Naive thymus-derived CD8-positive, alpha-beta T cell (primary cell): ENCODE measurements at regions not wholly inside any gene's neighbourhood (a gene's known extent, or its start where the extent isn't known, plus 50 kb on each side); places are given as distances from the start of the nearest gene placed in this dataset.
"Not testable (repeated sequence)": the region's sequence is repeated elsewhere in the genome, so short reads cannot be mapped to it uniquely, and the experiment has no call there.

ENCODE experiments used
- ATAC-seq, 2 donors: fragments of 150-1000 bp; cut with Tn5 transposase in 1 of 2; sonication (Bioruptor Pico), chemical (Tn5 transposase) in 1 of 2; 1 replicate in 1 of 2; 2 replicates in 1 of 2; pipeline ENCODE4 v1.10.0; 2021; ENCODE audit warnings: mild to moderate bottlenecking in 2 of 2, moderate library complexity in 2 of 2
- POLR2A ChIA-PET: fragments of 350-600 bp; sonication (Branson Sonifier 250); formaldehyde crosslinking; loops from one replicate; lab custom pipeline; 2021; ENCODE audit warnings: antibody characterized with exemption; lab: Charles Lee
- DNase-seq, 10 donors: peaks; one replicate each; pipeline versions ENCODE4 v3.0.0 to v3.0.0-alpha.2; 2020 to 2022
- H3K27ac Mint-ChIP-seq, 10 donors: one replicate each; pipeline ENCODE4 v1.8.0; 2020 to 2022; ENCODE audit warnings: mild to moderate bottlenecking in 10 of 10, mixed read lengths in 10 of 10, moderate library complexity in 4 of 10, inconsistent platforms in 1 of 10
- H3K27me3 Mint-ChIP-seq, 5 donors: one replicate each; pipeline ENCODE4 v1.8.0; 2021 to 2022; ENCODE audit warnings: mixed read lengths in 5 of 5
- H3K36me3 Mint-ChIP-seq, 3 donors: one replicate each; pipeline ENCODE4 v1.8.0; 2020 to 2022; ENCODE audit warnings: mixed read lengths in 3 of 3, mild to moderate bottlenecking in 2 of 3, inconsistent platforms in 1 of 3
- H3K4me1 Mint-ChIP-seq, 4 donors: one replicate each; pipeline ENCODE4 v1.8.0; 2021 to 2022; ENCODE audit warnings: mixed read lengths in 4 of 4
- H3K4me3 Mint-ChIP-seq, 10 donors: one replicate each; pipeline ENCODE4 v1.8.0; 2020 to 2022; ENCODE audit warnings: mild to moderate bottlenecking in 10 of 10, mixed read lengths in 10 of 10, moderate library complexity in 6 of 10, inconsistent platforms in 1 of 10
- H3K9me3 Mint-ChIP-seq, 9 donors: one replicate each; pipeline ENCODE4 v1.8.0; 2020 to 2022; ENCODE audit warnings: mixed read lengths in 9 of 9, mild to moderate bottlenecking in 3 of 9, inconsistent platforms in 1 of 9, moderate library complexity in 1 of 9

- Mint-ChIP-seq H3K27me3 (peaks cover 0 to 15% (median 3%) of the 10 kb centered on the region in 5 donors), H3K27ac (no peak overlapping the region), H3K9me3 (no peaks in the 10 kb centered on the region), H3K4me3 (no peak overlapping the region), H3K36me3 (peaks cover 0 to 1% (median 0%) of the 10 kb centered on the region in 3 donors), H3K4me1 (no peaks in the 10 kb centered on the region)
- no peak for ATAC-seq
- no peak for DNase-seq
- POLR2A ChIA-PET, result no interaction called here
Measured at GRCh38 chr5:82649943-82650342, 371.8 kb upstream of the RPS23 start.

- POLR2A ChIA-PET, result no interaction called here
Measured at GRCh38 chr5:82644766-82645165, 366.6 kb upstream of the RPS23 start.

GRCh38 chr5:82644229-82644628 is 366.1 kb upstream of the RPS23 start:
- Mint-ChIP-seq H3K27me3 (no peaks in the 10 kb centered on the region), H3K4me3 (no peak overlapping the region), H3K27ac (no peak overlapping the region), H3K4me1 (no peaks in the 10 kb centered on the region), H3K36me3 (no peaks in the 10 kb centered on the region), H3K9me3 (no peaks in the 10 kb centered on the region)
- POLR2A ChIA-PET, result no interaction called here
- DNase-seq, result no peak
- no peak for ATAC-seq

More at GRCh38 chr5:82644766-82645165, 366.6 kb upstream of the RPS23 start:
- ATAC-seq (no peak), DNase-seq (no peak)
- Mint-ChIP-seq H3K27me3 (no peaks in the 10 kb centered on the region), H3K4me1 (no peaks in the 10 kb centered on the region), H3K9me3 (no peaks in the 10 kb centered on the region), H3K27ac (no peak overlapping the region), H3K4me3 (no peak overlapping the region), H3K36me3 (no peaks in the 10 kb centered on the region)

- Mint-ChIP-seq H3K27me3 (no peaks in the 10 kb centered on the region), H3K4me3 (no peak overlapping the region), H3K27ac (no peak overlapping the region), H3K36me3 (no peaks in the 10 kb centered on the region), H3K4me1 (no peaks in the 10 kb centered on the region), H3K9me3 (no peaks in the 10 kb centered on the region)
- DNase-seq (no peak), ATAC-seq (no peak)
- POLR2A ChIA-PET, result no interaction called here
Measured at GRCh38 chr5:82642313-82642712, 364.2 kb upstream of the RPS23 start.

GRCh38 chr5:82641331-82642003 is 363.3 kb upstream of the RPS23 start:
- DNase-seq, result peak in 3 of 10 donors; percentile 1 to 31 (median 21)
- Mint-ChIP-seq H3K27ac (no peak overlapping the region), H3K27me3 (no peaks in the 10 kb centered on the region), H3K4me3 (no peak overlapping the region), H3K36me3 (no peaks in the 10 kb centered on the region), H3K9me3 (no peaks in the 10 kb centered on the region), H3K4me1 (no peaks in the 10 kb centered on the region)
- POLR2A ChIA-PET, result no interaction called here
- ATAC-seq, result peak in 1 of 2 donors; percentile 46

GRCh38 chr5:82640916-82641315 is 362.8 kb upstream of the RPS23 start:
- no peak overlapping the region for H3K4me3 Mint-ChIP-seq
- POLR2A ChIA-PET, result no interaction called here
- H3K36me3 Mint-ChIP-seq, result no peaks in the 10 kb centered on the region
- H3K4me1 Mint-ChIP-seq, result no peaks in the 10 kb centered on the region
- DNase-seq (no peak), ATAC-seq (no peak)
- no peaks in the 10 kb centered on the region for H3K9me3 Mint-ChIP-seq
- no peak overlapping the region for H3K27ac Mint-ChIP-seq
- H3K27me3 Mint-ChIP-seq, result no peaks in the 10 kb centered on the region

- no peaks in the 10 kb centered on the region for H3K4me1 Mint-ChIP-seq
- H3K9me3 Mint-ChIP-seq, result no peaks in the 10 kb centered on the region
- H3K36me3 Mint-ChIP-seq, result no peaks in the 10 kb centered on the region
- ATAC-seq (no peak), DNase-seq (no peak)
- POLR2A ChIA-PET, result no interaction called here
- no peak overlapping the region for H3K27ac Mint-ChIP-seq
- H3K27me3 Mint-ChIP-seq, result no peaks in the 10 kb centered on the region
- no peak overlapping the region for H3K4me3 Mint-ChIP-seq
Measured at GRCh38 chr5:82639393-82640144, 361.4 kb upstream of the RPS23 start.

- DNase-seq (no peak), ATAC-seq (no peak)
- Mint-ChIP-seq H3K27ac (no peak overlapping the region), H3K4me3 (no peak overlapping the region), H3K27me3 (peaks cover 0 to 1% (median 0%) of the 10 kb centered on the region in 5 donors), H3K4me1 (no peaks in the 10 kb centered on the region), H3K9me3 (no peaks in the 10 kb centered on the region), H3K36me3 (no peaks in the 10 kb centered on the region)
- POLR2A ChIA-PET, result no interaction called here
Measured at GRCh38 chr5:82636591-82636990, 358.4 kb upstream of the RPS23 start.

GRCh38 chr5:82635561-82636288 is 357.6 kb upstream of the RPS23 start:
- H3K4me3 Mint-ChIP-seq, result no peak overlapping the region
- no peak for DNase-seq
- H3K27ac Mint-ChIP-seq, result no peak overlapping the region
- H3K27me3 Mint-ChIP-seq, result peaks cover 0 to 1% (median 0%) of the 10 kb centered on the region in 5 donors
- no peaks in the 10 kb centered on the region for H3K9me3 Mint-ChIP-seq
- no peaks in the 10 kb centered on the region for H3K4me1 Mint-ChIP-seq
- no peaks in the 10 kb centered on the region for H3K36me3 Mint-ChIP-seq
- POLR2A ChIA-PET, result no interaction called here
- no peak for ATAC-seq

- ATAC-seq (no peak), DNase-seq (no peak)
- Mint-ChIP-seq H3K9me3 (peaks cover 0 to 10% (median 0%) of the 10 kb centered on the region in 9 donors), H3K4me1 (no peaks in the 10 kb centered on the region), H3K4me3 (no peak overlapping the region), H3K27ac (no peak overlapping the region), H3K27me3 (peaks cover 0 to 7% (median 0%) of the 10 kb centered on the region in 5 donors), H3K36me3 (no peaks in the 10 kb centered on the region)
- POLR2A ChIA-PET, result no interaction called here
Measured at GRCh38 chr5:82628364-82628910, 350.3 kb upstream of the RPS23 start.

GRCh38 chr5:82626905-82627591 is 348.9 kb upstream of the RPS23 start:
- ATAC-seq, H3K9me3 Mint-ChIP-seq, POLR2A ChIA-PET, H3K27ac Mint-ChIP-seq, DNase-seq, H3K36me3 Mint-ChIP-seq, H3K4me1 Mint-ChIP-seq, H3K4me3 Mint-ChIP-seq, H3K27me3 Mint-ChIP-seq: not testable (repeated sequence)

GRCh38 chr5:82626012-82626411 is 347.9 kb upstream of the RPS23 start:
- H3K27me3 Mint-ChIP-seq, POLR2A ChIA-PET, H3K4me1 Mint-ChIP-seq, H3K36me3 Mint-ChIP-seq, H3K9me3 Mint-ChIP-seq, H3K27ac Mint-ChIP-seq, DNase-seq, H3K4me3 Mint-ChIP-seq, ATAC-seq: not testable (repeated sequence)
